ENCODE measurements at regions not wholly inside any gene's neighbourhood (a gene's known extent, or its start where the extent isn't known, plus 50 kb on each side); places are given as distances from the start of the nearest gene placed in this dataset.

DNA sequence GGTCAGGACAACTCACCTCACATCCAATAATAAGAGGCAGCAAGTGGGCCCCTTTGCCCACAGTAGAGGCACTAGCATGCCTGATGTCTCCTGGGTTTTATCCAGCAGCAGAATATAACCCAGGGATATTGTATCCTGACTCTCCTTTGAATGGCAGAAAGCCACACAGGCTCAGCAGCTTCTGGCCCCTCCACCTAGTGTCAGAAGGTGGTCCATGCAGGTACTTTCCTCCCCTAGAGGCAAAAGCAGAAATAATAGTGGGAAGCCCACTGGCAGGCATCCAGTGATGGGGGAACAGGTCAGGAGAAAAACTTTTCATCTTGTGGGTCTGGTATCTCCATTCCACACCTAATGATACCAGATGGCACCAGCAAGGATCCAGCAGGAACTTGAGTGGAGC lies 75.5 kb upstream of the IRS4 start:
- DNase-seq: no peak

- no peak for DNase-seq
Measured at GRCh38 chrX:108795240-108795639, 58.9 kb upstream of the IRS4 start.
